NCI-H345 (cell line): ENCODE measurements at regions not wholly inside any gene's neighbourhood (a gene's known extent, or its start where the extent isn't known, plus 50 kb on each side); places are given as distances from the start of the nearest gene placed in this dataset.

Experiments used
- DNase-seq: peaks from one replicate; lab custom pipeline; 2025; lab: John Stamatoyannopoulos, UW

DNA sequence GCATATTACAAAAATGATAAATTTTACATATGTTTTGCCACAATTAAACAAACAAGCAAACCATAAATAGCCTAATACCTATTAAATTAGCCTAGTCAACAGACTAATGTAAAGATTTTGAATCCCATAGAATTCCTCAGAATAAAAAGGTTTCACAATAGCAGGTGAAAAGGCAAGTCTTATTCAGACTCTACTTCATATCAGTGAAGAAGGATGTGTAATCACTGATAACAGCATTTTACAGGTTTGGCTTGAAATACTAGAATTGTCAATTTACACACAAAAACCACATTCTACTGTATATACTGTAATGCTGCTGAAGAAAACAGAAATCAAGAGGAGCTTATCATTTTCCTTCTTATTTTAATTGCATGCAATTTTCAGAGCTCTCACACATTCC, 90.8 kb upstream of the SSTR1 start:
- DNase-seq, result no peak

DNA sequence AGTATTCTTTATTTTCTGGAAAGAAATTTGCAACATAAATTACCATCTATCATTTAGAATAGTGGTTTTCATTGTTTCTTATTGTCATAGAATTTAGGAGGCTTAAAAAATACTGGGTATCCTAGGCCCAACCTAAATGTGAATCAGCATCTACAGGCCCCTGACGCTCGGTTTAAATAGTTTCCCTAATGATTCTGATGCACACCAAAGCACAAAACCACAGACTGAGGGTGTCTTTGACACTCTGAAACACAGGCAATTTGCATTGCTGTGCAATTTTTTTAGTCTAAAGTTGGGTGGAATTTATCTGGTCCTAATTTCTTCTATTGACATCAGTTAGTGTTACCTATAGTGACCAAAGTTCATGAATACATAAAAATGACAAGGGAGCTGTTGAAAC, 87.6 kb upstream of the SSTR1 start:
- no peak for DNase-seq

DNA sequence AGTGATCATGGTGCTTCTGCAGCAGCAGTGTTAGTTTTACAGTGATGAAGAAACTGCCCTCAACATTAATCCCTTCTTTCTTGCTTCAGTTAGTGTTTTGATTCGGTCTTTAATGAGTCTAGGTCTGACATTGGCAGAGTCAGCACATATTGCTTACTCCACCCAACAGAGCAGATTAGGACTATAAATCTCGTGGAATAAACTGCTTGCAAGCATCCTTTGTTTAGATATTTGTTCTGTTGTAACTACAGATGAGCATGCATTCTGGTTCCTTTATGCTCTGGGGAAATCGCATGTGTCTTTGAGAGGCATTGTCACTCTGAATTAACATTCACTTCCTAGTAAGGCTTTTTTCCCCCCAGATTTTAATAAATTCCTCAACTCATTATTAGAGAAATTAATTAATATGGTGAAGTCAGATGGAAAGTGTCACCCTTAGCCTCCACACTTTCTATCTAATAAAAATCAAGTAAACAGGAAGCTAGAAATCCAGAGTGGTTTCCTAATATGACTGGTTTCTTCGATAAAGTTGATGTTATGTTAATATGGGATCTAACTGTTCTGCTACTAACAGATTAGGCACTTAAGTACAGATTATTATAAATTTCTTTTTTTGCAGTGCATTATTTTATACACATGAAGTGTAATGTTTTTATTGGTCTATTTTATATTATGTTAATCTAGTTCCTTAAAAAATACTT, 86.2 kb upstream of the SSTR1 start:
- DNase-seq, result no peak

DNA sequence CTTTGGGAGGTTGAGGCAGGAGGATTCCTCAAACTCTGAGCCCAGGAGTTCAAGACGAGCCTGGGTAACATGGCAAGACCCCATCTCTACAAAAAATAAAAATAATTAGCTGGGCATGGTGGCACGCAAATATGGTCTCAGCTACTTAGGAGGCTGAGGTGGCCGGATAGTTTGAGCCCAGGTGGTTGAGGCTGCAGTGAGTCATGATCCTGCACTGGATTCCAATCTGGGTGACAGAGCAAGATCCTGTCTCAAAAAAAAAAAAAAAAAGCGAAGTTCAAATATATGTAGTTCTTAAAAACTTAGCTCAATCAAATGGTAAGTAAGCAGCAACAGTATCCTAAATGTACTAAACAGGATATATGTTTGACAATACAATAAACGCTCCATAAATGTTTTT, 85.5 kb upstream of the SSTR1 start:
- DNase-seq, result no peak

DNA sequence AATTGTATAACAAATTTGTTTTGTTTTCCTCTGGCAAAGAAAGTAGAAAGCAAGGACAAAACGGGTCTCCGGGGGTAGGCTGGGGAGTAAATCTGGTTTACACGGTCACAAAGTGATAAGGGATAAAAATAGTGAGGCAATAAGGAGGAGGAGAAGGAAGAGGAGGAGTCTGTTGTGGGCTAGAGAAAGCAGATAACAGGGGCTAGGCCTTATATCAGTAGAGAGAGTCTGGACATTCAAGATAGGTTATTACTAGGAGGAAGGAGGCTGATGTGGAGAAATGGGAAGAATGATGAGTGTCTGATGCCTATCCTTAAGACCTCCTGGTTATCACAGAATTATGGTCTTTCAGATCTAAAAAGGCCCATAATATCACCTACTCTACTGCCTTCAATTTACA, 83.2 kb upstream of the SSTR1 start:
- no peak for DNase-seq

DNA sequence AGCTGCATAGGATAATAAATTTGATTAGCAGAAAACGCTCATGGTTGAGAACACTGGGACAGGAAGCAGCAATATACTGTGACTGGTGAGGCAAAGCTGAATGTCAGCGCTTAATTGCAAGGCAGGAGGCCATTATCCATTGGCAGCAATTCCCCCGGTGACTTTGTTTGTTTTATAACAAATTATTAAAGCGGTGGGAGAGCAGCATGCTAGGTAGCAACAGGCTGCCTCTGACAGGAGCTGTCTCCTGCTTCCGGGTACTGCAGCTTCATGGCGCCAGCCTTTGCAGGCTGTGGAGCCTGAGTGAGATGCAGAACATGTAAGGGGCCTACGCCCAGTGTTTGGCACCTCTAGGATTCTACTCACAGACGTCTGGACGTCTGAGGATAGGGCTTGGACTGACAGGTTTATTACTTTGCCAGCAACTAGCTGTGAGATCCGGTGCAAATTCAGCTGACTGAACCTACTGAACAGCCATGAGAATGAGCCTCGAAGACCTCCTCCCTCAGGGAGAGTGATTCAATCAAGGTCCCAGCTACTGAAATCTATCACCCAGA, 82.1 kb upstream of the SSTR1 start:
- peak; percentile 70 for DNase-seq

DNA sequence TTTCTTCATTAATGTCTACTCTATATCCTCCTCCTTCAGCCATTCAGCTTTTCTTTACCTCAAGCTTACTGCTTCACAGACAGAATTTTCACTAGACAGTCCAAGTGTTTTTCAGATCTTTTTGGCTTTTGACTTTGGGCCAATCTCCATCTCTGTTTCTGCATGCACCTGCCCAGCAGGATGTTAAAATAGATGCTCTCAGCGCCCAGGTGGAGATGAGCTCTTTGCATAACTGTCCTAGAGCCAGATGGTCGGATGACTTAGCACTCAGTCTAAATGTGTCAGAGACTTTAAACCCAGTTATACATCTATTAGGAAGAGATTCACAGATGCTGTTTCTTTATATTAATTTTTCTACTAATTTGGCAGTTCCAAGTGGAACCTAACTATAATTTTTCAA, 80.3 kb upstream of the SSTR1 start:
- DNase-seq, result peak; percentile 63

DNA sequence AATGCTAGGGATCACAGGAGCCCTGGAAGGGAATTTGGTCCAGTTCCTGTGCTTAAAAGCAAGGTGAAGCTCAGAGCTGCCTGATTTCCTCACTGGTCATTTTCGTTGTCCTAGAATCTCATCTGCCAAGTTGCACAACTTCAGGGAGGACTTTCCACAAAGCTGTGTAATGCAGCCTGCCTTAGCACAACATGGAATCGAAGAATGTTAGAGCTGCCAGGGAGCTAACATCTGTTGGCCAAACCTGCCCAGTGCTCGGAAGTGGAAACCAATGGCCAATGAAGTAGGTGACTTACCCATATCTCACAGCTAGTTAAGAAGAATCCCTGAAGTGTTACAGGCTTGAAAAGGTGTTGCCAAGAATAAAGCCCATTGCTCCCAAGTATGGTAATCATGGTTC, 79.9 kb upstream of the SSTR1 start:
- no peak for DNase-seq

DNA sequence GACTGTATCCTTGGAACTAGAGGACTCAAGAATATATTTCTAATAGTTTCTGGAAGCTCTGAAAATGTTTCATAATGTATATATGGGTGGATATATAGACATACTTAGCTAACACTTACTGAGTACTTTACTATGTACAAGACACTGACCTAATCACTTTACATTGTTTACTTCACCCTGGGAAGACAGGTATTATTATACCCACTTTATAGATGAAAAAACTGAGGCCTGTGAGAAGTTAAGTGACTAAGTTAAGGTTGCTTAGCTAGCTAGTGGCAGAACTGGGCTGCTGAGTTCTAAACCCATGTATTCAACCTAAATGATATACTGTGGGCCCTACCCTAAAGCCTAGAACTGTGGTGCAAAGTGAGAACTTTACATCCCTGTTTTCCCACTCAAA, 79.1 kb upstream of the SSTR1 start:
- DNase-seq, result no peak

DNA sequence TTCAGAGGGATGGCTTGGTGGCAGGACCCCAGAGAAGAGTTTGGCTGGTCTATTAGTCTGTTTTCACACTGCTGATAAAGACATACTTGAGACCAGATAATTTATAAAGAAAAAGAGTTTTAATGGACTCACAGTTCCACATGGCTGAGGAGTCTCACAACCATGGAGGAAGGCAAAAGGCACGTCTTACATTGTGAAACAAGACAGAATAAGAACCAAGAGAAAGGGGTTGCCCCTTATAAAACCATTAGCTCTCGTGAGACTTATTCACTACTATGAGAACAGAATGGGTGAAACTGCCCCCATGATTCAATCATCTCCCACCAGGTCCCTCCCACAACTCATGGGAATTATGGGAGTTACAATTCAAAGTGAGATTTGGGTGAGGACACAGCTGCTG, 78.5 kb upstream of the SSTR1 start:
- no peak for DNase-seq

DNA sequence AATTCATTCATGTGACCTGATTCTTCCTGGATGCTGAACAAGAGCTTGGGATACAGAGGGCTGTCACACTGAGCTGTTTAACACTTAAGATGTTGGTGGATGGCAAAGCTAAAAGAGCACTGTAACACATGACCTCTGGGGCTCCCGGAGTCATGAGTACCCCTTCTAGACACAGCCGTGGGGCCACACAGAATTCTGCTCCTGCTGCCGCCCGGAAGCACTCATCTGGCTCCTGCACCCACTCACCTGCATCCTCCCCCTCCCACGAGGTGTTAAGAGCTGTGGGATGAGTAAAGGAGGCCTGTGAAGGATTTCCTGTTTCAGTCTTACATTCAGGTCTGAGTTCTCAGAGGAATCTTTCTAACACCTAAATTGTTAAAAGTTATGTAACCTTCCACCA, 78.0 kb upstream of the SSTR1 start:
- DNase-seq, result no peak

DNA sequence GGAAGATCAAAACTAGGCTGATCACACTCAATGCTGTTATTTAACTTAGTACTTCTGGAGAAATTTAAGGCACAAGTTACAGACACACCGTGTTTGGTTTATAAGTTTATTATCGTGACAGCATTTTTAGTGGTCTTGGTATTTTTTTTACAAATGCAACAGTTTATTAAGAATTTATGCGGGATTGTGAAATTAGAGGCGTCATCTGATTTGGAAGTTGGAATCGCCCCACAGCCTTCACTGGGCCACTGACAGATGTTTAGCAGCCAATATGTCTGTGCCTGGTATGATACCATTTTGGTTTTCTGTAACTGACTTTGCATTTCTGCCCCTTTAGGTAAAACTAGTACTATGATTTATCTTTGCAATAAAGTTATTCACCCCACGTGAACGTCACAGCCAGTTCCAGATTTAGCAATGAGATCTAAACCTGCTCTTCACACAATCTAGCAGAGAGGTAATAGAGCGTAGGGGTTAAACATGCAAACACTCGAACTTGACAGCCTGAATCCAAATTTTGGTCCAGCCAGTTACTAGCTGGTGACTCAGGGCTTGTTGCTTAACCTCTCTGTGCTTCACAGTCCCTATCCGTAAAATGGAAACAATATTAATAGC, 73.2 kb upstream of the SSTR1 start:
- no peak for DNase-seq

DNA sequence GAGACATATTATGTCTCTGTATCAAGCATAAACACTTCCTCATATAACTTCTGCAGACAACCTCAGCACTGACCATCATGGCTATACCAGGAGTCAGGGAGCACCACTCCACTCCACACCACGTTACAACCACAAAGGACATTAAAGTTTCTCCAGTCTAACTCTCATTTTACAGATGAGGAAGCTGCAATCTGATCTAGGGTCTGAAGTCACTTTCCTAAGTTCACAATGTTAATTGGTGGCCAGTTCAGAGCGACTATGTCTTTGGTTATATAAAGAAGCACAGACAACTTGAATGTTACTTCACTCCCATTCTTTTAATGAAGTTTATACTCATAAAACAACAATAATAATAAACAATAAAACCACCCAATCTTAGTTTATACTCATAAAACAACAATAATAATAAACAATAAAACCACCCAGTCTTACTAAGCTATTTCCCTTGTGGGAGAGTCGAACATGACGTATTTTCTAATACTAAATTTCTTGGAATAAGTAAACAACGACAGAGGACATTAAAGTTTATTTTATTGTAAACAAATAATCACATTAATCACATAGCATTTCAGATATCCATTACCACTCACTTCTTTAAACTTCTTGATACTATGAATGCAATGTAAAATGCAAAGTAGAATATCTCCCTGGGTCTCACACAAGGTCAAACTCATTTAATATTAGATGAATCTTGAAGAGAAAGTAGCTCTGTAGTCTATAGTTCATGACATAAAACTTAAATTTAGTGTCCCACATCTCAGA, 72.4 kb upstream of the SSTR1 start:
- no peak for DNase-seq

DNA sequence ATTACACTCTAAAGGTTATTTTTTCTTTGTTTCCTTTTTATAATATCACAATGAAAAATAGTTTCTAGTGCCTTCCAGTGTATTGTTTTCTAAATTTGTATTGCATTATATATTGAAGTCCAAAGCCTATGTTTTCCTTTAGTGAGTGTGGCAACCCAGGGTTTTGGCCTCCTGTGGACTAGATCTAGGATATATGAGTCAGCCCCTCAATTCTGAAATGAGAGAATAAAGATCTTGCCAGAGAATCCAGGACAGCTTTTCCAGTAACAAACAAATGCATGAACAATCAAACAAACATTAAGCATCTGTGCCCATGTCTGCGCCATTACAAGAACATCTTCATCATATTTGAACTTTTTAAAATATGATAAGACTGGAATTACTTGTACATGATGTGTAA, 70.7 kb upstream of the SSTR1 start:
- DNase-seq, result no peak

DNA sequence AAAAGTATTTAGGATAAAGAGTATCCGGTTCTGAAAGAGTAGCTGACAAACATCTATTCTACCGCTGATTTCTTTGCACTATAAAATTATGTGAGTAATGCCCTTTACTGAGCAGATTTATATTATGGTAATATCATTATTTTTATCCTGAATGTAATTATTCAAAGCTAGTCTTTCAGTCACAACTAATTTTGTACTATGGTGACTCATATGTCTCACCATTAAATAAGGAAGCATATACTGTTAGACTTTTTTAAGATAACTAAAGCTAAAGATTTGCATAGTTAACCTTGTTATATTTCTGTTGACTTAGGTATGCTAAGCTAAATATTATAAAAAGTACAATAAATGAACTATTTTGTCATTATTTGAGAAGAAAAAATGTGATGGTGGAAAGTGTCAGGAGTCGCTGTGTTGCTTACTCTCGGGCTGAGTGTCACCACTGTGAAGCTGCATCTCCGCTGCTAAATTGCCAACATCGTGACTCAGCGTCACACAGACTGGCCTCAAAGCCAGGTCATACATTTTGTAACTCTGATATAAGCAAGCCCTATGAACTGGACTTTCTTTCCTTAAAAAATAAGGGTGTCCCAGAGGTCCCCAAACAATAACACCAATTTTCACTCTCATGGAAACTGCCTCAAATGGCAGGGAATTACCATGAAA, 69.1 kb upstream of the SSTR1 start:
- DNase-seq, result no peak

DNA sequence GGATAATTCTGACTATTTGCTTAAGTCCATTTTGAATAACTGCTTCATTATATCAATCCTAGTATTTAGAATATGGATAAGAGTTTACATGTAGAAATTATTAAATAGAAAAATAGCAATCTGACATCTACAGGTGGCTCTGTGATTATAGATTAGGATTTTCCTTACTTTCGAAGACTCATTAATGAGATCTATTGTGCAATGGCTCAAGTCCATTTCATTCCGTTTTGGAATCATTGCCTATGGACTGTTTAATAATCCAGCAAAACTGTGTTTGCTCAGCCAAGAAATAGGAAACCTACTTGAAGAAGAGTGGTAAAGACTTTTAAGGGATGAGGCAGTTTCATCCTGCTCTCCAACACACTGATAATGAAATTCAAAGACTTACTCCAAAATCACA, 67.8 kb upstream of the SSTR1 start:
- no peak for DNase-seq

DNA sequence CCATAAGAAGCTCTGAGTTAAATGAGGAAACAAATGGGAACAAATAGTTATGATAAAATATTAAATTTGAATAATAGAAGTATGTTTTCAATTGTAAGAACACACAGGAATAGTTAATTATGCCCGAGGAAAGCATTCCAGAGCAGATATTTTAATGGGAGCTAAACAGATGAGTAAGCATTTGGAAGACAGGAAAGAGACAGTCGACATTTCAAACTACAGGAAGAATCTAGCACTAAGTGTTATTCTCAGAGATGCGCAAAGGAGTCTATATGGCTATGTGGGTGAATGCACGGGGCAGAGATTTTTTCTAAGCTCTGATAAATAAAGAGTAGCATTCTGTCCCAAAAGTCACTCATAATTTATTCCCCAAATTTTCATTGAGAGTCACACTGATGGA, 64.5 kb upstream of the SSTR1 start:
- DNase-seq, result no peak

DNA sequence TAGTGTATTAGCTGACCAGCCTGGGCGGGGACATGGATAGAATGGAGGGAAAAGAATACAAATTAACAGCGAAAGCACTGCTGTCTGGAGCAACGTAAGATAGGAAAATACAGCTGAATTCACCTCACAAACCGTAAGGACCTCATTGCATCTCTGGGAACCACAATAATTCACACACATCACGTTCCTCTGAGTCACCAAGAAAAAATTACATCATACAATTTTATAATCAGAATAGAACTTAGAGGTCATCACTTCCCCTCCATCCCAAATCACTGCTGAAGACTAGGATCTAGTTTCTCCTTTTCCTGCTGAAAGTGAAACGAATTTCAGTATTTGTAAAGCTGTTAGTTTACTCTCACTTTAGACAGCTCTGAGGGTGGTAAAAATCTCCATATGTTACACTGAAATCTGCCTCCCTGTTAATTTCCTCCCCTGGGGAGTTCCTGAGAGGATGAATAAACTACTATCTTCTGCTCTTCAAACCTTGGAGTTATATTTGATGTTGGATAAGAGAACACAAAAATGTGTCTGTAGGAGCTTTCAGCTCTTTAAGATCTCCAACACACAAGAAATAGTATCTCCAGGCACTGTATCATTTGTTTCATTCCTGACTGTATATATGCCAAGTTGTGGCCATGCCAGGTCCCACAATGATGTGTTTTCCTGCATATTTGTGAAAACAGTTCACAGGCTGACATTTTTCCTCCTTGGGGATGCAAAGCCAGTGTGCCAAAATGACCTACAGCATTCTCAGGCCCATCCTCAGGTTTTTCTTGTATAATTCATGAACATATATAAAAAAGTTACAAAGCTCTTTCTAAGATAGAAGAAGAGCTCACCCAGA, 63.8 kb upstream of the SSTR1 start:
- no peak for DNase-seq

DNA sequence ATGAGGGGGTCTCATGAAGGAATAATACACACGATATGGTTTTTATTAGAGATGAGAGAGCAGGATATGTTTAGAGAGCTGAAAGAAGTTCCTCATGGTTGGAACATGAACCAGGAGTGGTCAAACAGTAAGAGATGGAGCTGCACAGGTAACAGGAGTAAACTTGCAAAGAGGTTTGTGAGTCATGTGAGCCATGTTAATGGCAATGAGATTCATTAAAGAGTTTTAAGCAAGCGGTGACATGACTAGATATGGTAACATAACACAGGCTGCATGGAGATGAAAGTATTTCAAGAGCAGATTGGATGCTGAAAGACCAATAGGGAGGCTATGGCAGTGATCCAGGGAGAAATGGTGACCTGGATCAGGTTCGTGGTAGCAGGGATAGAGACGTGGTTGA, 62.6 kb upstream of the SSTR1 start:
- DNase-seq, result no peak

DNA sequence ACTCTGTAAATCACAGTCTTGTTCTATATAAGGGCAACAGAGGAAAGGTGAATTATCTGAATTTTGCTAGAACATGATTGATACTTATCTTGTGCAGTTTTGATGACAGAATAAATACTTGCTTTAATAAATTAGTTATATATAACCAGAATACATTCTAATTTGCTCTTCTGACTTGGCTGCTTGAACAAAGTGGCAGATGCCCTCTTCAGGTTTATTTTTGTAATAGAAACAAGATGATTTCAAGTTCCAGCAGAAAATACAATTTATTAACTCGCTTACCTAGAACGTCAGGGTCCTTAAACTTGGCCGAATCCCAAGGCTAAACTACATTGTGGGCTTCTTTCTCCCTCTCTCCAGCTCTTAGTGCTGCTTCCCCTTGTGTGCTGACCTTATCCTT, 57.6 kb upstream of the SSTR1 start:
- DNase-seq, result no peak
